ENCODE measurements at regions not wholly inside any gene's neighbourhood (a gene's known extent, or its start where the extent isn't known, plus 50 kb on each side); places are given as distances from the start of the nearest gene placed in this dataset.

DNA sequence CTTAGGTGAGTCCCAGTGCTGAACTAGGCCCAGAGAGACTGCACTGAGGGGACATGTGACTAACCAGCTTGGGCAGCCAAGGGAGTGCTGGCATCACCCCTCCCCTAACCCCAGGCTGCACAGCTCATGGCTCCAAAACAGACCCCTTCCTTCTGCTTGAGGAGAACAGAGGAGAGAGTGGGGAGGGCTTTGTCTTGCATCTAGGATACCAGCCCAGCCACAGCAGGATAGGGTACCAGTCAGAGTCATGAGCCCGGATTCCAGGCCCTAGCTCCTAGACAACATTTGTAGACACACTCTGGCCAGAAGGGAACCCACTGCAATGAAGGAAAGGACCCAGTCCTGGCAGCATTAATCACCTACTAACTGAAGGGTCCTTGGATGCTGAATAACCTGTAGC lies 49.9 kb upstream of the PLSCR4 start:
- TF ChIP-seq, protein P1, sequence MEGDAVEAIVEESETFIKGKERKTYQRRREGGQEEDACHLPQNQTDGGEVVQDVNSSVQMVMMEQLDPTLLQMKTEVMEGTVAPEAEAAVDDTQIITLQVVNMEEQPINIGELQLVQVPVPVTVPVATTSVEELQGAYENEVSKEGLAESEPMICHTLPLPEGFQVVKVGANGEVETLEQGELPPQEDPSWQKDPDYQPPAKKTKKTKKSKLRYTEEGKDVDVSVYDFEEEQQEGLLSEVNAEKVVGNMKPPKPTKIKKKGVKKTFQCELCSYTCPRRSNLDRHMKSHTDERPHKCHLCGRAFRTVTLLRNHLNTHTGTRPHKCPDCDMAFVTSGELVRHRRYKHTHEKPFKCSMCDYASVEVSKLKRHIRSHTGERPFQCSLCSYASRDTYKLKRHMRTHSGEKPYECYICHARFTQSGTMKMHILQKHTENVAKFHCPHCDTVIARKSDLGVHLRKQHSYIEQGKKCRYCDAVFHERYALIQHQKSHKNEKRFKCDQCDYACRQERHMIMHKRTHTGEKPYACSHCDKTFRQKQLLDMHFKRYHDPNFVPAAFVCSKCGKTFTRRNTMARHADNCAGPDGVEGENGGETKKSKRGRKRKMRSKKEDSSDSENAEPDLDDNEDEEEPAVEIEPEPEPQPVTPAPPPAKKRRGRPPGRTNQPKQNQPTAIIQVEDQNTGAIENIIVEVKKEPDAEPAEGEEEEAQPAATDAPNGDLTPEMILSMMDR (conservative IDR thresholded peaks at IDR 0.05 in 1 of 2, IDR thresholded peaks at IDR 0.05 in 1 of 2; ENCODE audit: extremely low read depth in 1 of 2, insufficient read depth in 1 of 2, low read depth in 1 of 2, low read length in 2 of 2): no peak
- TF ChIP-seq EZH2 (IDR thresholded peaks at IDR 0.05; ENCODE audit: borderline replicate concordance, low read length): no peak

Data from mammary epithelial cell (primary cell).